GM18499 (cell line): ENCODE measurements at regions not wholly inside any gene's neighbourhood (a gene's known extent, or its start where the extent isn't known, plus 50 kb on each side); places are given as distances from the start of the nearest gene placed in this dataset.
"Not testable (repeated sequence)": the region's sequence is repeated elsewhere in the genome, so short reads cannot be mapped to it uniquely, and the experiment has no call there.

ENCODE experiments used
- ATAC-seq: cut with Tn5 transposase; IDR thresholded peaks from one replicate; pipeline ENCODE4 v1.9.1; 2021; ENCODE audit warnings: moderate number of reproducible peaks; ENCODE audit not compliant: insufficient read depth, unreplicated experiment

- ATAC-seq, result no peak
These were observed 198.3 kb upstream of the OTX2 start for GRCh38 chr14:57008534-57008933.

- no peak for ATAC-seq
These were observed 188.4 kb upstream of the OTX2 start for GRCh38 chr14:56998728-56999127.

GRCh38 chr14:56996721-56997399 is 186.6 kb upstream of the OTX2 start:
- no peak for ATAC-seq

GRCh38 chr14:56995010-56995409 is 184.7 kb upstream of the OTX2 start:
- no peak for ATAC-seq

GRCh38 chr14:56992332-56992820 is 182.1 kb upstream of the OTX2 start:
- no peak for ATAC-seq

- ATAC-seq, result not testable (repeated sequence)
These were observed 180.8 kb upstream of the OTX2 start for GRCh38 chr14:56990991-56991627.

- no peak for ATAC-seq
These were observed 179.1 kb upstream of the OTX2 start for GRCh38 chr14:56989359-56989758.

- no peak for ATAC-seq
These were observed 169.7 kb upstream of the OTX2 start for GRCh38 chr14:56979936-56980335.

- ATAC-seq, result no peak
These were observed 165.9 kb upstream of the OTX2 start for GRCh38 chr14:56976211-56976610.

- no peak for ATAC-seq
These were observed 165.2 kb upstream of the OTX2 start for GRCh38 chr14:56975521-56975920.

GRCh38 chr14:56972948-56973347 is 162.7 kb upstream of the OTX2 start:
- ATAC-seq, result no peak

- no peak for ATAC-seq
These were observed 154.6 kb upstream of the OTX2 start for GRCh38 chr14:56964895-56965294.

- ATAC-seq, result no peak
These were observed 153.1 kb upstream of the OTX2 start for GRCh38 chr14:56963381-56963780.

- no peak for ATAC-seq
These were observed 152.3 kb upstream of the OTX2 start for GRCh38 chr14:56962444-56963080.

GRCh38 chr14:56959869-56960268 is 149.6 kb upstream of the OTX2 start:
- ATAC-seq, result no peak

- no peak for ATAC-seq
These were observed 148.8 kb upstream of the OTX2 start for GRCh38 chr14:56959121-56959520.

GRCh38 chr14:56956182-56956581 is 145.9 kb upstream of the OTX2 start:
- no peak for ATAC-seq

- ATAC-seq, result no peak
These were observed 145.5 kb upstream of the OTX2 start for GRCh38 chr14:56955745-56956144.

GRCh38 chr14:56953884-56954283 is 143.6 kb upstream of the OTX2 start:
- ATAC-seq, result no peak

GRCh38 chr14:56952766-56953473 is 142.6 kb upstream of the OTX2 start:
- no peak for ATAC-seq

GRCh38 chr14:56949828-56950227 is 139.5 kb upstream of the OTX2 start:
- no peak for ATAC-seq
